Activated CD4-positive, alpha-beta T cell treated with anti-CD3 and anti-CD28 coated beads, Interleukin-2, amount 50 U/mL, for 16 hours (primary cell): ENCODE measurements at regions not wholly inside any gene's neighbourhood (a gene's known extent, or its start where the extent isn't known, plus 50 kb on each side); places are given as distances from the start of the nearest gene placed in this dataset.
A peak's percentile ranks its signal among the peaks of the same experiment; 100 is the strongest.
"Not testable (repeated sequence)": the region's sequence is repeated elsewhere in the genome, so short reads cannot be mapped to it uniquely, and the experiment has no call there.

Source experiments
- DNase-seq: peaks from one replicate; pipeline ENCODE4 v3.0.0-alpha.2; 2020

- no peak for DNase-seq
Observed at GRCh38 chr1:232859216-232859615, 54.0 kb downstream of the MAP10 start.

- DNase-seq, result no peak
Observed at GRCh38 chr1:232861107-232861506, 55.9 kb downstream of the MAP10 start.

GRCh38 chr1:232863544-232864275 is 58.5 kb downstream of the MAP10 start:
- DNase-seq, result no peak

GRCh38 chr1:232865102-232865931 is 60.1 kb downstream of the MAP10 start:
- DNase-seq, result no peak

GRCh38 chr1:232868793-232869491 is 63.7 kb downstream of the MAP10 start:
- DNase-seq, result no peak

GRCh38 chr1:232871291-232871969 is 66.2 kb downstream of the MAP10 start:
- not testable (repeated sequence) for DNase-seq

GRCh38 chr1:232872284-232872683 is 67.1 kb downstream of the MAP10 start:
- DNase-seq, result no peak

GRCh38 chr1:232872738-232873137 is 67.5 kb downstream of the MAP10 start:
- DNase-seq, result no peak

- no peak for DNase-seq
Observed at GRCh38 chr1:232873412-232873811, 68.2 kb downstream of the MAP10 start.

- no peak for DNase-seq
Observed at GRCh38 chr1:232873931-232874330, 68.7 kb downstream of the MAP10 start.

- DNase-seq, result no peak
Observed at GRCh38 chr1:232875536-232875935, 70.3 kb downstream of the MAP10 start.

GRCh38 chr1:232876506-232877364 is 71.5 kb downstream of the MAP10 start:
- peak; percentile 55 for DNase-seq

GRCh38 chr1:232877365-232878028 is 72.3 kb downstream of the MAP10 start:
- DNase-seq, result no peak

- no peak for DNase-seq
Observed at GRCh38 chr1:232878086-232878485, 72.3 kb upstream of the NTPCR start.

GRCh38 chr1:232880354-232880753 is 70.1 kb upstream of the NTPCR start:
- DNase-seq, result no peak

GRCh38 chr1:232883992-232884661 is 66.3 kb upstream of the NTPCR start:
- DNase-seq, result no peak

- DNase-seq, result no peak
Observed at GRCh38 chr1:232886271-232886670, 64.1 kb upstream of the NTPCR start.

- DNase-seq, result no peak
Observed at GRCh38 chr1:232890340-232890943, 60.0 kb upstream of the NTPCR start.

- DNase-seq, result peak; percentile 18
Observed at GRCh38 chr1:232891071-232891470, 59.3 kb upstream of the NTPCR start.

GRCh38 chr1:232891656-232892317 is 58.6 kb upstream of the NTPCR start:
- DNase-seq, result no peak
